ENCODE measurements at regions not wholly inside any gene's neighbourhood (a gene's known extent, or its start where the extent isn't known, plus 50 kb on each side); places are given as distances from the start of the nearest gene placed in this dataset.

DNA sequence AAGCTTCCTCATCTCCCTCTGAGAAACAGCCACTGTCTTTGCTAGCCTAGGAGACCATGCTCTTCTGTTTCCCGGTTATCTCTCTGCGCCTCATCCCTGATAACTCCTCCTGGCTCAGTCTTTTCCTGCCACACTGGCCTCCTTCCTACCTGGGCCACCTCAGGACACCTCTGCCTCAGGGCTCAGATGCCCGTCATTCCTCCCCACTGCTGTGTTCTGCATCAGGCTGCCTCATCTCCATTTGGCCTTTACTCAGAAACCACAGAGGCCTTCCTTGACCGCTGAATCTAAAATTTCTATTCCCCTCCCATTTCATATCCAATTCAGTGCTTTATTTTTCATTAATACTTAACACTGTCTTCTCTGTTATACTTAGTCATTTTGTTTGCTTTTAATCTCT, 311.0 kb upstream of the RGS6 start:
- DNase-seq (ENCODE audit: low spot score): no peak
- H3K4me3 ChIP-seq: no peak overlapping the region
- no peak overlapping the region for H3K27ac ChIP-seq
- TF ChIP-seq, protein P1, sequence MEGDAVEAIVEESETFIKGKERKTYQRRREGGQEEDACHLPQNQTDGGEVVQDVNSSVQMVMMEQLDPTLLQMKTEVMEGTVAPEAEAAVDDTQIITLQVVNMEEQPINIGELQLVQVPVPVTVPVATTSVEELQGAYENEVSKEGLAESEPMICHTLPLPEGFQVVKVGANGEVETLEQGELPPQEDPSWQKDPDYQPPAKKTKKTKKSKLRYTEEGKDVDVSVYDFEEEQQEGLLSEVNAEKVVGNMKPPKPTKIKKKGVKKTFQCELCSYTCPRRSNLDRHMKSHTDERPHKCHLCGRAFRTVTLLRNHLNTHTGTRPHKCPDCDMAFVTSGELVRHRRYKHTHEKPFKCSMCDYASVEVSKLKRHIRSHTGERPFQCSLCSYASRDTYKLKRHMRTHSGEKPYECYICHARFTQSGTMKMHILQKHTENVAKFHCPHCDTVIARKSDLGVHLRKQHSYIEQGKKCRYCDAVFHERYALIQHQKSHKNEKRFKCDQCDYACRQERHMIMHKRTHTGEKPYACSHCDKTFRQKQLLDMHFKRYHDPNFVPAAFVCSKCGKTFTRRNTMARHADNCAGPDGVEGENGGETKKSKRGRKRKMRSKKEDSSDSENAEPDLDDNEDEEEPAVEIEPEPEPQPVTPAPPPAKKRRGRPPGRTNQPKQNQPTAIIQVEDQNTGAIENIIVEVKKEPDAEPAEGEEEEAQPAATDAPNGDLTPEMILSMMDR (IDR thresholded peaks at IDR 0.05): no peak

DNA sequence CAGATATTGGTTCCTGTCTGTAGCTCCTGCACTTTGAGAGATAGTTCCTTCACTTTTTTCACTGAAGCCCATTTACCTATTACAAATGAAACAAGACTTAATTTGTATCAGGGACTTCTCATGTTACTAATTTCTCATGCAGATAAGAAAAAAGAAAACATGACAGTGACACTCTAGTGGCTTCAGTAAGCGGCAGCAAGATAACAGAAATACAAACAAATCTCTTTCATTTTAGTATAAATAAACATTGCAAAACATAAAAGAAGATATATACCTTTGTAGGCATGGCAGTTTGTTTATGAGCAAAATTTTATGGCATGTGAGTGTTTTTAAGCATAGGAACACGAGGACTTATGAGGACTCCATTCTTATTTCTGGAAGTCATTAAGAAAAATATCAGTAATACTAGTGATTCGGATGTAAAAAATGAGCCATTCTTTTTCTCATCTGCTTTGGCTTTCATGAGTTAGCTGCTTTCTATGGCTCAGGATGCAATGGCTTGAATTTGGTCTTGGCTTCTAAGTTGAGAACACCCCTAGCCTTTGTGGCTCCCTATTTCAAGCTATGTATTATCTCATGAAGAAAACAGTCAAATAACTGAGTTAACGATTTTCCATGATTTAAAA, 310.1 kb upstream of the RGS6 start:
- Histone ChIP-seq H3K4me3 (no peak overlapping the region), H3K27ac (no peak overlapping the region)
- TF ChIP-seq, protein P1 (IDR thresholded peaks at IDR 0.05): no peak
- DNase-seq (ENCODE audit: low spot score): no peak

DNA sequence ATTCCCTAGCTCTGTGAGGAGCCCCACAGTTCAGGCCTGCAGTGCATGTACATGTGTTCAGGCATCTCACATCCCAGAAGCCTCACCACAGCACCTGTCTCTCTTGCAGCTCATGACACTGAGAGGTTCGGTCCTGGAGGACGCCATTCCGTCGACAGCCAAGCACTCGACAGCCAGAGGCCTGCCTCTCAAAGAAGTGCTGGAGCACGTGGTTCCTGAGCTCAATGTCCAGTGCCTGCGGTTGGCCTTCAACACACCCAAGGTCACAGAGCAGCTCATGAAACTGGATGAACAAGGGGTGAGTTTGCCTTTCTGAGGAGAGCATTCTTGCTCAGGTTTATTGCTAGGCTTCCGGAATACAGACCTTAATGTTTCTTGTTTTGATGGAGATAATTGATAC, 308.3 kb upstream of the RGS6 start:
- DNase-seq (ENCODE audit: low spot score): no peak
- TF ChIP-seq, protein P1 (IDR thresholded peaks at IDR 0.05): no peak
- H3K27ac ChIP-seq: no peak overlapping the region
- no peak overlapping the region for H3K4me3 ChIP-seq

DNA sequence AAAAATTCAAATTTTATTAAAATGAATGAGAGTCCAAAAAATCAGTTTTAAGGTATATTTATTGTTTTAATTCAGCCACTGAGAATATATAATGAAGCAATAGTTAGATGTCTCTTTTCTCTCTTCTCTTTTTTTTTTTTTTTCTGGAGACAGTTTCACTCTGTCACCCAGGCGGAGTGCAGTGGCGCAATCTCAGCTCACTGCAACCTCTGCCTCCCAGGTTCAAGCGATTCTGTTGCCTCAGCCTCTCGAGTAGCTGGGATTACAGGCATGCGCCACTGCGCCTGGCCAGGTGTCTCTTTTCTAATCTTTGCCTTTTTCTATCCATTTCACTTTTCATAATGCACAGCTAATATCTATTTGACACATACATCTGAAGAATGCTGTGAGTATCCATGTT, 307.1 kb upstream of the RGS6 start:
- DNase-seq (ENCODE audit: low spot score): no peak
- TF ChIP-seq, protein P1 (IDR thresholded peaks at IDR 0.05): no peak

DNA sequence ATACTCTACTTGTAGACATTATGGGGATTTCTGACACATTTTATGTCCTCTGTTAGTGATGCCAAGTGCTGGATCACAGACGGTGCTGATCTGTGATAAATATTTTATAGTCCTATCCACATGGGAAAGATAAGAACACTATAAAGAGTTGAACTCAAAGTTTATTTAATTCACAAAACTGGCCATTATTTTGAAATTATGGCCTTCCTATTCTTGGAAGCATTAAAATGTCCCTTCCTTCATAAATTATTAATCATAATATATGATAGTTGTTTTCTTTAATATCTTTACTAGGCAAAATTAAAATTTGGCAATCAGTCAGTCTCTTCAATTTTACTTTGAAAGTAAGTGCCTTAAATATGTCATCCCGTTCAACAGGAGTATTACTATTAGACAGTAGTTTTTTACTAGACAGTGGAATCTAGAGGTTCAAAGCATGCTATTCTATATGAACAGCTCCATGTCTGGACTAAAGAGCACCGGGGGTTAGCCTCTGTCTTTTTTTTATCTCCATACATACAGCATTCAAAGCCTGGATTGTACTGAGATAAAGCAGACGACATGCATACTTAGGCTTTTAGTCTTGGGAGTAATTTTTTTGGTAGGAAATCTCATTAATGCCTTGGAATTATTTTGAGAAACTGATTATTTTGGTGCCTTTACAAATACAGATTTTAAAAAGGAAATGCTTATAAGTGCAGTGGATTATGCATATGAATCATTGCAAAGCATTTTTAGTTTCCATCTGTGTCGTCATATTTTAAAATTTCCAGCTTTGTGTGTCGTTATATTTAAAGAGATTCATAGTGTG, 306.1 kb upstream of the RGS6 start:
- no peak for DNase-seq (ENCODE audit: low spot score)
- Histone ChIP-seq H3K27ac (no peak overlapping the region), H3K4me3 (no peak overlapping the region)
- TF ChIP-seq, protein P1 (IDR thresholded peaks at IDR 0.05): no peak

More for the DNA sequence above, 307.1 kb upstream of the RGS6 start:
- Histone ChIP-seq H3K4me3 (no peak overlapping the region), H3K27ac (no peak overlapping the region)

DNA sequence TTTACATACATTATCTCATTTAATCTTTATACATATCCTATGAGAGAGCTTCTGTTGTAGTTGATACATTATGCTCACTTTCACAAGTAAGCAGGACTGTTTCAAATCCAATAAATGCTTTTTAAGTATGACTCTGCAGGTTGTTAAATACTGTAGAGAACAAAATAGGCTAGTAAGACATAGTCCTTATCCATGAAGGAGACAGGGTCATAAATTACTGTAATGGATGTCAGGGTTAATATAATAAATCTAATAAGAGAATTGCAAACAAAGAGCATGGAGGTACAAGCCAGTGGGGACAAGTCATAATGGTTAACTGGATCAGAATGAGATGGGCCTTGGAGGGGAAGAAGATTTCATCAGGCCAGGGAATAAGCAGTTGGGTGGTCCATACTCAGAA, 303.8 kb upstream of the RGS6 start:
- Histone ChIP-seq H3K4me3 (no peak overlapping the region), H3K27ac (no peak overlapping the region)
- no peak for DNase-seq (ENCODE audit: low spot score)
- TF ChIP-seq, protein P1 (IDR thresholded peaks at IDR 0.05): no peak

DNA sequence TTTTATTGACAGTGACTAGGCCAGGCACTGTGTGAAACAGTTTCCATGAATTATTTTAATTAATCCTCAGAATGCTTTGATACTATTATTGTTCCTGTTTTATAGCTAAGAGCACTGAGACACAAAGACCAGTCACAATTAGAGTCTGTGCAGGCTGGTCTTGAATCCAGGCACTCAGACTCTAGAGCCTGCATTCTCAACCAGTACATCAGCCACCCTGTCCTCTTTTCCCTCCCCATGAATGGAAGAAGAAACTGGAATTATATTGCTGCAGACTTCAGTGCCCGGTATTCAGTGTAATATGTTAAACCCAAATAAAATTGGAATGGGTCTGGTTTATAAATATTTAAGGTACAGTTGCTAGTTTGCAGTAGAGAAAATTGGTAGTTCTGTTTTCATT, 303.0 kb upstream of the RGS6 start:
- TF ChIP-seq, protein P1 (IDR thresholded peaks at IDR 0.05): no peak
- H3K4me3 ChIP-seq: no peak overlapping the region
- no peak for DNase-seq (ENCODE audit: low spot score)
- H3K27ac ChIP-seq: no peak overlapping the region
